Left cardiac atrium (tissue), 4 donors: ENCODE measurements at regions not wholly inside any gene's neighbourhood (a gene's known extent, or its start where the extent isn't known, plus 50 kb on each side); places are given as distances from the start of the nearest gene placed in this dataset.
"Not testable (repeated sequence)": the region's sequence is repeated elsewhere in the genome, so short reads cannot be mapped to it uniquely, and the experiment has no call there.

Experiments used
- ATAC-seq, 2 donors: fragments of 200-7000 bp; cut with Tn5 transposase; one replicate each; pipeline ENCODE4 v1.9.1; 2020; ENCODE audit warnings: mild to moderate bottlenecking in 2 of 2, moderate library complexity in 2 of 2
- DNase-seq: peaks from one replicate; pipeline ENCODE4 v3.0.0-alpha.2; 2020
- intact Hi-C, 2 donors: fragments of 100-400 bp; cut with DNase I; formaldehyde crosslinking; loops; one replicate each; pipeline versions ENCODE4 v1.14.1 to v1.15.1; 2022 to 2023
- donor health status: DM: no; HTN: yes; CAD: no.
- donor health status: DM: no; HTN: yes; CAD: no; lungs with severe emphysema.
- donor health status: DM: yes; HTN: yes; CAD: no.
- donor health status: Dilated cardiomyopathy.

DNA sequence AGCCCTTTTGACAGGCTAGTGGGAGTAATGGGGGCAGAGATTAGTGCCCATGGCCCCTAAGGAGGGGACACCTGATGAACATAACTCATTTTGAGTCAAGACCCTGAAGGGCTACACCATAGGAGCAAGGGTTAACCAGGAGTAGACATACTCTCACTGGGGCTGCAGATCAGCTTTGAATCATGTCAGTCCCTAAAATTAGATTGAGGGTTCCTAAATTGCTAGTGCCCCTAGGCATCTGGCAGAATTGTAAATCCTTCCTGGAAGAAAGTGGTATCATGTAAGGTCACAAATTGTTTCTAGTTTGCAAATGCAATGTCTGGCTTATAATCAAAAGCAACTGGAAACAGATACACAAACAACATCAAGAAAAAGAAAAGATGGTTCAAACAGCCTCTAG lies 52.1 kb upstream of the LRRC37A2 start:
- ATAC-seq, intact Hi-C loops, DNase-seq: not testable (repeated sequence)

DNA sequence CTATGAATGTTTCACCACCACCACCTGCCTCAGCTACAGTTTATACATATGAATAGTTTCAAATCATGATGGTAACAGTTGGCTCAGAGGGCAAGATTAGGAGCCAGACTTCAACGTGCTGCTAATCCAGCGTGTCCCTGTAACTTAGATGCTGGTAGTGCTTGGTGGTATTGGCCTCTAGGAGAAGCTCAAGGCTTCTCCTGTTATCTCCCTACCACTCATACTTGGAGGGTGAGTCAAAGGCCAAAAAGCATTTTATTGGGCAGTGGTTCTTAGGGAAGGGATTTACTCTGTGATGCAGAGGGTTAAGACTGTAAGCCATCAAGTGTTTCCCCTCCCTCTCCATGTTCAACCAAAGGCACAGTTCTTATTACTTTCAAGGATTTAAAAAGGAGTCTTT lies 57.2 kb upstream of the LRRC37A2 start:
- peak in 1 of 2 donors; percentile 64 for ATAC-seq
- DNase-seq, intact Hi-C loops: not testable (repeated sequence)

DNA sequence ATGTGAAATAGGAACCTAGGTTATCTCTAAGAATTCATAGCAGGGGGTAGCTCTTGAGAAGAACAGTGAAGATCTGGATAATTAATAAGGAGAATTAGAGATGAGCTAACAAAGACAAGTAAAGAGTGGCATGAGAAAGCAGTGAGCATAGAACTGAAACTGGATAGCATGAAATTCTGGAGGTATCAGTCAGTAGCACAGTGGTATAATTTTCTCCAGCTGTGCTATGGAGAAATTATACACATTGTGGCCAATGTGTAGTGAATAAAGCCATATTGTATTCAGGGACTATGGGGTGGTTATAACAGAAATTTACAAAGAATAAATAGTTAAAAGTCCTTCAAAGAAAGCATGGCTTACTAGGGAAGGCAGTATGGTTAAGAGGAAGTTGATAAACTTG lies 57.7 kb upstream of the LRRC37A2 start:
- ATAC-seq, DNase-seq, intact Hi-C loops: not testable (repeated sequence)

DNA sequence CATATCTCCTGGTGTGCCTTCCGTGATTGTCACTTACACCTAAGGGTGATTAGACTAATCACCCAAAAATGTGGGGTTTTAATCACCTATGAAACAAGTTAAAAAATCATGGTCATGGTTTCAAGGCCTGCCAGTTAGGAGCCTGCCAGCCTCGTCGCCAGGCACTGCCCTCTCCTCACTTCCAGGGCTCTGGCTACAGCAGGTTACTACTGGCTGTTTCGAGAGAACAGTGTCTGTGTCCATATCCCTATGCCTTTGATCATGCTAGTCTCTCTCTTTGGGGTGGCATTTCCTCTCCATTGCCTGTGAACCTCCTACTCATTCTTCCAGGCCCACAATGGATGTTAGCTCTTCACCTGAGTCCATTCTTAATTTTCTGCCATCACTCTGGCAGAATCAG lies 59.2 kb upstream of the LRRC37A2 start:
- intact Hi-C loops, DNase-seq: not testable (repeated sequence)
- peak in 1 of 2 donors; percentile 55 for ATAC-seq

DNA sequence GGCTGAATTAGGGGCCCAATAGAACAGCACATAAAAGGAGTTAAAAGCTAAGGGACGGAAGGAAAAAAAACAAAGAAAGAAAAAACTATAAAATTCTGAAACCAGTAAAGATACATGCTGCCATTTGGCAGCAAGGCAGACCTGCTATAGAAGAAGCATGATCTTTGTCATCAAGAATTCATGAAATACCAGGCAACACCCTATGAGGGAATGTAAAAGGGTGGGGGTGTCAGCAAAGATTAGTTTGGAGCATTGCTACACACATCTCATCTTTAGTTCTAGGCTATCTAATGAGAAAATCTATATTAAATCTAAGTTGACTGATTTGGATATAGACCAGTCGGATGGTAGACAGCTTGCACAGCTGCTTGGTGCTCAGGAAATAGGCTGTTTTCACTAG lies 66.4 kb upstream of the LRRC37A2 start:
- DNase-seq: not testable (repeated sequence)

DNA sequence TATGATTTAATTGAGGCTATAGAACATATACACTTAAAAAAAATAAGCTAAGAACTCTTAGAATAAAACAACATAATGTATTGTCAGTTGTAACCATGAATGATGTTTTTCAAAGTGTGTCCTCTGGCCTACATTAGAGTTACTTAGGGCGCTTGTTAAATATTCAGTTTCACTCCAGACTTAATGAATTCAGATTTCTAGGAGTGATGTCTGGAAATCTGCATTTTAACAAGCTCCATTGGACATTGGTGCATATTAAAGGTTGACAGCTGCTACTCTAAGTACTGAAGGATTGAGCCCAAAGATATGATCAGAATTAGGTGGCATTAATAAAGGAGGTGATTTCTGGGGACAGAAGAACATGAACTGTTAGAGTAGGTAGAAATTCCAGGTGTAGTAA lies 66.9 kb upstream of the LRRC37A2 start:
- DNase-seq, ATAC-seq, intact Hi-C loops: not testable (repeated sequence)

More for the DNA sequence above, 66.4 kb upstream of the LRRC37A2 start:
- ATAC-seq: peak in 1 of 2 donors; percentile 81
- intact Hi-C loops: not testable (repeated sequence)

DNA sequence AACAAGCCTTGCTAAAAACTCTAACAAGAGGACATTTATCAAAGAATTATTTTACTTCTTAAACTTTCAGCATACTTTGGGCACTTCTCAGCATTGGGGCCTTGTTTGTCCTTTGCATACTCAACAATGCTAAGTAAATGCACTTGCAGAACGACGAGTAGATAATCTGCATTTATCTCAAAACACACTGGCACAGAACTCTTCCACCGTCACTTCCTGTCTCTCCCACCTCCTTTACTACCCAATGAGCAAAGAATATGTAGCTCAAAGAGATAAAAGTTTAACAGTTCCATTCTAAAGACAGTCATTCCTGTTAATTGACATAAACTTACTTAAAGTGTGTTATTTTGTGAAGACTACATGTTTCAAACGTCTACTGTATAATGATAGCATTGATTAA lies 70.1 kb upstream of the LRRC37A2 start:
- ATAC-seq, intact Hi-C loops, DNase-seq: not testable (repeated sequence)

DNA sequence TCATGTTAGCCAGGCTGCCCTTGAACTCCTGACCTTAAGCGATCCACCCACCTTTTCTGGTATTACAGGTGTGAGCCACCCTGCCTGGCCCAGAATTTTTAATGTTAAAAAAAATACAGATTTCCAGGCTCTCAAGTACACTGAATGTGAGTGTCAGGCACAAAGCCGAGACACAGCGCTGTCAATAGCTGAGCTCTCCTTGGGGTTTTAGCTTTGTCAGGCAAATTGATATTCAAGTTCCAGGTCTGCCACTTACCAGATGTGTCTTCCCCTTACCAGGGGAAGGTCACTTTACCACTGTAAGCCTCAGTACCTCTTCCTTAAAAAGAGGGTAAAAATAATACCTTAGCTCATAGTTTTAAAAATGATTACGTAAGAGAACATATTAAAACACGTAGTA lies 71.6 kb upstream of the LRRC37A2 start:
- DNase-seq, ATAC-seq, intact Hi-C loops: not testable (repeated sequence)

DNA sequence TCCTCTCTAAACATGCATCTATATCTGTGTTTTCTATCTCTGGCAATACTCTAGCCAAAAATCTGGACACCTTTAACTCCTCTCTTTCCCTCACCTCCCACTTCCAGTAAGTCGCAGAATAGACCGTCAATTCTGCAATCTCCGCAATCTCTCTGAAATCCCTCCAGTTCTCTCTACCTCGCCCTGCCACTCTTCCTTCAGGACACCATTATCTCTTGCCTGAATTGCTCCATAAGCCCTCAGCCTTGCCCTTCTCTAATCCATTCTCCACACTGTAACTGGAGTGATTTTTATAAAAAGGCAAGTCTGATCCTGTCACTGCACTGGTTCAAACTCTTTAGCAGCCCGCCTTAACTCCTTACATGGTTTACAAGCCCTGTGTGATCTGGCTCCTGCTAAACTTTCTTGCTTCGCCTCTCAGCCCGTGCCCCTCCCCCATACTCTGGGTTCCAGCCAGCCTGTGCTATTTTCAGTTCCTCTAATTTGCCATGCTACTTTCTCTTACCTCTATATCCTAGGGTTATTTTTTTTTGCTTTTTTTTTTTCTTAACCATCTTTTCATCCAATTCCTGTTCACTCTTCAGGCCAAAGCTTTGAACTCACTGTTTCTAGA lies 73.0 kb upstream of the ARL17B start:
- intact Hi-C loops, DNase-seq: not testable (repeated sequence)
- peak; percentile 81 to 87 for ATAC-seq

DNA sequence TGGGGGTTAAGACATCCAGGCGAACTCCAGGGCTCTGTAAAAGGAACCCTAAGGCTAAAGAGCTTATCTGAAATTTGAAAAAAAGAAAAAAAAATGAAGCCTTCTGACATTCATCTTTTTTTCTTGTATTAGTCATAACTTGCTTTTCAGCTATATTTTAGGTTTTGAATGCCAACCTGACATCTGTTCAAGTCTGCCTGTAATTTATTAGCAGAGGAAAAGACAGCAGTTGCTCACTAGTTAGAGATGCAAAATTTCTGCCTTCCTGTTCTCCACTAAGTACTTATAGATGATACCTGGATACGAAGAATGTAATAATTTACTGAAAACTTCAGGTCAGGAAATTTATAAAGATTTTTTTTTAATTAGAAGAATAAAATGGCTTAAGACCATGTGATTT lies 68.7 kb upstream of the ARL17B start:
- ATAC-seq: peak in 1 of 2 donors; percentile 67
- intact Hi-C loops, DNase-seq: not testable (repeated sequence)

DNA sequence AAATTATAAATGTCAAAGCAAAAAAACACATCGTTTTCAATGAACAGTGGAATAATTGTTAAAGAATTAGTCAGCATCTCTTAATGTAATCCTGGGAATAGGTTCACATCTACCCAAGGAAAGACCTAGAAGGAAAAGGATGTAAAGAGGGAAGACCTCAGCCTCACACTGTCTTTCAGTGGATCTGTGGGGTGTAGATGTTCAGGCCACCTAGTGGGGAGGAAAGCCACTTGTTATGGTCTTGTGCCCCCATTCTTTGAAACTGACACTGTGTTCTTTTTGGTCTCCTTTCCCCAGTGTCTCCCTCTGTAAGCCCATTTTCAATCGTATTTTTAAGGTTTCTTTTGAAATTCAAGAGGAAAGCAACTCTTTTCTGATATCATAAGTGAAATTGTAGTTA lies 68.1 kb upstream of the ARL17B start:
- intact Hi-C loops, DNase-seq: not testable (repeated sequence)
- peak in 1 of 2 donors; percentile 23 for ATAC-seq

DNA sequence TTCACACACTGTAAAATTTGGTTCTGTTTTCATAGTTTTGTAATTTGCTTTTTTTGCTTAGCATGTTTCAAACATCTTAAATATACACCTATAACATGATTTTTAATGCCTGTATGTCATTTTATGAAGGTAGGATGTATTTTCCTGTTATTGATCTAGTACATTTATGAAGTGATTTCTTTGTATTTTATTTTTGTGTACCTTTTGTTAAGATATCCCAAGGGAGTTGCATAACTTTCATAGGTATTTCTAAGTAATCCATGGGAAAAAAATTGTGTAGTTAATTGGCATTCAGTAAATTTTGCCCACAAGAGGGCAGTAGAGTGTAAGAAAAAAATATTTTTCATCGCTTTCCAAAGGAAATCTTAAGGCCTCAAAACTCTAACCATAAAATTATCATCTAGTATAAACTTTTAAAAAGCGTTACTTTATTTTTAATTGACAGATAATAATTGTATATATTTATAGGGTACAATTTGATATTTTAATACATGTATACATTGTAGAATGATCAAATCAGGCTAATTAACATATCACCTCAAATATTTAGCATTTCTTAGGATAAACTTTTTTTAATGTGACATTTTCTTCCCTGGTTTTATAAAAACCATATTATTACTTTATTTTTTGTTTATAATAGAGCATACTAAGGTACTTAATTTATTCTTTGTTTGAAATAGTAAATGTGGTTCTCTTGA lies 62.8 kb upstream of the ARL17B start:
- intact Hi-C loops, DNase-seq, ATAC-seq: not testable (repeated sequence)

DNA sequence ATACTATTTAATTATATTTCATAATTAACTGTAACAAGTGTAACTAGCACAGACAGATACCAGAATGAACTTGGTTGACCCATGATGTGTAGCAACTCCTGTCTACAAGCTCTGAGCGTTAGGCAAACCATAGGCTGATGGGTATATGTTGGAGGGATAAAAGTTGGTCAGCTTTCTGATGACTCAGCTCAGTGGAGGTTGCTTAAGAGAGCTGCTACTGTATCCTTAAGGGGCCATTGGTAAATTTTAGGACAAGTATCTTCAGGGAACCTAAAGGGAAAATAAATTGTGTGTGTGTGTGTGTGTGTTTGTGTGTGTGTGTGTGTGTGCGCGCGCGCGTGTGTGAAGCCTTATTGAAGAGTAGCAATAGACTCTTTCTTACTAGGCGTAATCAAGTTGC lies 56.3 kb upstream of the ARL17B start:
- ATAC-seq: peak in 1 of 2 donors; percentile 59
- DNase-seq, intact Hi-C loops: not testable (repeated sequence)

DNA sequence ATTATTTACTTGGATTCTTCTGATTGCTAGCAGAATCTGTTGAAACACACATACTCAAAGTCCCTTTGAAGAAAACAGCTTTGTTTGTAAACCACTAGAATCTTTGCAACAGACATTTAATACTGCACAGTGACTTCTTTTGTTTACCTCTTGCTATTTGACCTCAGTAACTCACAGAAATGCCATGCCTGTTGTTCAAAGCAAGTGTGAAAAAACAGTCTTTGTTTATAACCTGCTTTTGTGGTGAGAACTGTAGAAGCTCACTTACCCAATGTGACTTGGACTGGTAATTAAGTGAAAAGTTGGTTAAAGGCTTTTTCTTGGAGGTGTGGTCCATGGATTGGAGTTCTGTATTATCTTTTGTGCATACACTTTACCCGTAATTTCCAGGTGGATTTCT lies 55.7 kb upstream of the ARL17B start:
- intact Hi-C loops, DNase-seq, ATAC-seq: not testable (repeated sequence)

DNA sequence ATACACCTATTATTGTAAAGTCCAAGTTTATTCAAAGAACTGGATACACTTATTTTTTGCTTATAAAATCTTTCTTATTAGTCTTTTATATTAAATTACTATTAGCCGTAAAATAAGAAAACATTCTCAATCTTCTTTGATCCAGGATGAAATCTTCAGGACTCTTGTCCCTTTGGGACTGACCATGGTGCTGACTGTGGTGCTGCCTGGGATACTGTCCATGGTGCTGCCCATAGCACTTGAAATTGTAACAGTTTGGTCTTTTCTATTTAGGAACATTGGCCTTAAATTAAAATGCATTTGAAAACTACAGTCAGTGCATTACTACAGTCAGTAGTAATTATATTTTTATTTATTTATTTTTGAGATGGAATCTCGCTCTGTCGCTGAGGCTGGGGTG lies 53.0 kb upstream of the ARL17B start:
- intact Hi-C loops, DNase-seq: not testable (repeated sequence)
- ATAC-seq: peak in 1 of 2 donors; percentile 67

DNA sequence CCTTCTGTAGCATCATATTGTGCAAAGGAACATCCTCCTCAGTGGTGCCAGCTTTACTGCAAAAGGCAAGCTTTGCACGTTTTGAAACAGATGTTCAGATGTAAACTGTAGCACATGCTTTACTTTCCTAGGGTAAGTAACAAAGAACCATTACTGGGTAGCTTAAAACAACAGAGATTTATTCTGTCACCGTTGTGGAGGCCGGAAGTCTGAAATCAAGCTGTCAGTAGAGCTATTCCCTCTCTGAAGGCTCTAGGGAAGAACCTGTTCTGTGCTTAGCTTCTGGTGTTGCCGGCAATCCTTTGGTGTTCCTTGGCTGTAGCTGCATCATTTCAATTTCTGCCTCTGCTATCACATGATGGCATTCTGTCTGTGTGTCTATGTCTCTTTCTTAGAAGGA lies 50.6 kb upstream of the ARL17B start:
- ATAC-seq, DNase-seq: not testable (repeated sequence)

DNA sequence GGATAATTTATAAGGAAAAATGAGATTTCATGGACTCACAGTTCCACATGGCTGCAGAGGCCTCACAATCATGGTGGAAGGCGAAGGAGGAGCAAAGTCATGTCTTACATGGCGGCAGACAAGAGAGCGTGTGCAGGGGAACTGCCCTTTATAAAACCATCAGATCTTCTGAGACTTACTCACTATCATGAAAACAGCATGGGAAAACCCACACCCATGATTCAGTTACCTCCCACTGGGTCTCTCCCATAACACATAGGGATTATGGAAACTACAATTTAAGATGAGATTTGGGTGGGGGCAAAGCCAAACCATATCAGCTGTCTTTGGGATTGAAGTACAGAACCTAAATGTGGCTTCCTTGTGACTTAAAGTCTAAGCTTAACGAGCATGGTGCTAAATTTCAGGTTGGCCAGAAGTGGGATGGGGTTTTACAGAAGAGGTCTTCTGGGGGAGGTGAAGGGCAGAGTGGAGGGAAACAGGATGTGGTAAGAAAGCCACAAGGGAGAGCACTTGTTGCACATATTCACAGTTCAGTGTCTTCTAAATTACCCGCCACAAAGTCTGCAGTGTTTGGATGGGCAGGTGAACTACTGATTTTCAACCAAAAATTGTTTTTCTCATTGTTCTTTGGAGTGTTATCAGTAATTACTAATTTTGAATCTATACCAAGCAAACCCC lies 49.7 kb upstream of the ARL17B start:
- DNase-seq, intact Hi-C loops: not testable (repeated sequence)
- ATAC-seq: peak; percentile 50 to 54

More for the DNA sequence above, 50.6 kb upstream of the ARL17B start:
- intact Hi-C loops: not testable (repeated sequence)
